ENCODE measurements at regions not wholly inside any gene's neighbourhood (a gene's known extent, or its start where the extent isn't known, plus 50 kb on each side); places are given as distances from the start of the nearest gene placed in this dataset.

- BruUV-seq (replicated peaks) = no TSS peak
- 0% methylated on average over 4 of the region's 4 CpGs for WGBS (ENCODE audit: insufficient coverage, low coverage, missing lambda C conversion rate)
- Histone ChIP-seq H3K79me2 (ENCODE audit: control insufficient read depth, insufficient read depth, low read length) (no peaks in the 10 kb centered on the region), H3K27ac (ENCODE audit: extremely low read depth, low read depth, low read length) (no peak overlapping the region), H3K9me3 (replicated peaks; ENCODE audit: control insufficient read depth, insufficient read depth, low read depth, low read length) (no peaks in the 10 kb centered on the region), H2AFZ (ENCODE audit: low read depth, low read length) (no peak overlapping the region), H3K4me3 (no peak overlapping the region), H3K27me3 (ENCODE audit: control insufficient read depth in 2 of 2, insufficient read depth in 2 of 2, low read length in 2 of 2) (no peaks in the 10 kb centered on the region), H3K9me1 (ENCODE audit: control insufficient read depth, insufficient read depth, low read length) (no peaks in the 10 kb centered on the region), H3K4me2 (ENCODE audit: insufficient read depth, low read length) (no peak overlapping the region), H3K9ac (ENCODE audit: insufficient read depth in 1 of 2, low read depth in 2 of 2, low read length in 2 of 2) (no peak overlapping the region), H3K36me3 (ENCODE audit: control insufficient read depth, insufficient read depth, low read length) (no peaks in the 10 kb centered on the region), H4K20me1 (replicated peaks; ENCODE audit: control insufficient read depth, insufficient read depth, low read length) (no peaks in the 10 kb centered on the region), H3K4me1 (replicated peaks in 1 of 2; ENCODE audit: control insufficient read depth in 2 of 2, insufficient read depth in 2 of 2, low read length in 2 of 2) (no peaks in the 10 kb centered on the region)
- POLR2A ChIA-PET = no interaction called here
- in situ Hi-C loops (cut with MboI) = no loop called here
- no peak for FAIRE-seq
- ATAC-seq = no peak
- no peak for DNase-seq (ENCODE audit: extremely low read depth in 1 of 4, low spot score in 3 of 4)
- TF ChIP-seq ZNF263 (CRISPR knock-in tag; IDR thresholded peaks at IDR 0.05; ENCODE audit: borderline replicate concordance) (no peak), GATAD2A (IDR thresholded peaks at IDR 0.05) (no peak)
- intact Hi-C loops (cut with micrococcal nuclease) = loop anchor here (5.0 kb wide), 1 partner anchor 388 kb away; no protein-coding TSS in a partner anchor
- CTCF ChIA-PET (ENCODE audit: low intra/inter-chr PET ratio) = no interaction called here
These were observed 282.7 kb upstream of the VLDLR start for GRCh38 chr9:2338777-2339365.

GRCh38 chr9:2339416-2339815 lies 282.2 kb upstream of the VLDLR start:
- DNase-seq (ENCODE audit: extremely low read depth in 1 of 4, low spot score in 3 of 4) (no peak), FAIRE-seq (no peak), ATAC-seq (no peak)
- Histone ChIP-seq H2AFZ (ENCODE audit: low read depth, low read length) (no peak overlapping the region), H3K9me1 (ENCODE audit: control insufficient read depth, insufficient read depth, low read length) (no peaks in the 10 kb centered on the region), H4K20me1 (replicated peaks; ENCODE audit: control insufficient read depth, insufficient read depth, low read length) (no peaks in the 10 kb centered on the region), H3K27ac (ENCODE audit: extremely low read depth, low read depth, low read length) (no peak overlapping the region), H3K4me2 (ENCODE audit: insufficient read depth, low read length) (no peak overlapping the region), H3K9me3 (replicated peaks; ENCODE audit: control insufficient read depth, insufficient read depth, low read depth, low read length) (no peaks in the 10 kb centered on the region), H3K4me3 (no peak overlapping the region), H3K36me3 (ENCODE audit: control insufficient read depth, insufficient read depth, low read length) (no peaks in the 10 kb centered on the region), H3K9ac (ENCODE audit: insufficient read depth in 1 of 2, low read depth in 2 of 2, low read length in 2 of 2) (no peak overlapping the region), H3K27me3 (ENCODE audit: control insufficient read depth in 2 of 2, insufficient read depth in 2 of 2, low read length in 2 of 2) (no peaks in the 10 kb centered on the region), H3K79me2 (ENCODE audit: control insufficient read depth, insufficient read depth, low read length) (no peaks in the 10 kb centered on the region), H3K4me1 (replicated peaks in 1 of 2; ENCODE audit: control insufficient read depth in 2 of 2, insufficient read depth in 2 of 2, low read length in 2 of 2) (no peaks in the 10 kb centered on the region)
- in situ Hi-C loops (cut with MboI) (no loop called here), intact Hi-C loops (cut with micrococcal nuclease) (loop anchor here (5.0 kb wide), 1 partner anchor 388 kb away; no protein-coding TSS in a partner anchor)
- WGBS (ENCODE audit: insufficient coverage, low coverage, missing lambda C conversion rate) = 0% methylated on average over 6 of the region's 6 CpGs
- CTCF ChIA-PET (ENCODE audit: low intra/inter-chr PET ratio) = no interaction called here
- BruUV-seq (replicated peaks) = no TSS peak
- POLR2A ChIA-PET = no interaction called here
- TF ChIP-seq PRDM10 (IDR thresholded peaks at IDR 0.05; ENCODE audit: partially characterized antibody) (no peak), THRAP3 (IDR thresholded peaks at IDR 0.05; ENCODE audit: borderline replicate concordance) (no peak), ZNF79 (CRISPR knock-in tag; IDR thresholded peaks at IDR 0.05; ENCODE audit: low read depth) (no peak), ZNF699 (CRISPR knock-in tag; IDR thresholded peaks at IDR 0.05; ENCODE audit: insufficient replicate concordance) (no peak), ELK1 (CRISPR knock-in tag; IDR thresholded peaks at IDR 0.05) (no peak), ZNF121 (CRISPR knock-in tag; conservative IDR thresholded peaks at IDR 0.05) (no peak), SMARCC2 (IDR thresholded peaks at IDR 0.05; ENCODE audit: low read depth) (no peak), NCOA2 (IDR thresholded peaks at IDR 0.05; ENCODE audit: partially characterized antibody in 2 of 2) (no peak)
